SK-N-MC (cell line): ENCODE measurements at regions not wholly inside any gene's neighbourhood (a gene's known extent, or its start where the extent isn't known, plus 50 kb on each side); places are given as distances from the start of the nearest gene placed in this dataset.

Experiments used
- DNase-seq: peaks from one replicate; pipeline ENCODE4 v3.0.0-alpha.2; 2011; ENCODE audit warnings: low read depth, low spot score
- H3K27ac ChIP-seq: fragments of 200-600 bp; sonication (generic); 2 replicates; pipeline ENCODE4 v1.5.1; 2016; ENCODE audit warnings: mixed run types
- H3K36me3 ChIP-seq: fragments of 200-600 bp; sonication (generic); 2 replicates; pipeline ENCODE4 v1.6.1; 2017; ENCODE audit warnings: antibody characterized with exemption, low read length, mixed read lengths; ENCODE audit not compliant: insufficient read depth
- H3K4me3 ChIP-seq: fragments of 200-600 bp; sonication (generic); 2 replicates; pipeline ENCODE4 v1.5.1; 2016
- H3K9ac ChIP-seq: fragments of 200-600 bp; sonication (generic); 2 replicates; pipeline ENCODE4 v1.8.0; 2017; ENCODE audit warnings: mixed run types, mixed read lengths; ENCODE audit not compliant: insufficient read length
- H3K9me3 ChIP-seq: fragments of 200-600 bp; sonication (generic); 2 replicates; pipeline ENCODE4 v1.6.1; 2017; ENCODE audit warnings: low read depth, mild to moderate bottlenecking, antibody characterized with exemption, low read length, moderate library complexity, mixed read lengths
- EZH2 ChIP-seq: fragments of 200-600 bp; sonication (generic); IDR thresholded peaks from one replicate; pipeline ENCODE4 v1.6.1; 2017; ENCODE audit warnings: antibody characterized with exemption
- FOXP2 ChIP-seq: optimal IDR thresholded peaks from 2 replicates; pipeline ENCODE3; 2011; ENCODE audit warnings: mild to moderate bottlenecking, moderate library complexity; ENCODE audit not compliant: insufficient read depth; ENCODE audit errors: extremely low read length, control extremely low read depth
- POLR2AphosphoS5 ChIP-seq: IDR thresholded peaks from 2 replicates; pipeline ENCODE4 v1.6.1; 2012; ENCODE audit warnings: mild to moderate bottlenecking, low read depth, low read length, borderline replicate concordance

DNA sequence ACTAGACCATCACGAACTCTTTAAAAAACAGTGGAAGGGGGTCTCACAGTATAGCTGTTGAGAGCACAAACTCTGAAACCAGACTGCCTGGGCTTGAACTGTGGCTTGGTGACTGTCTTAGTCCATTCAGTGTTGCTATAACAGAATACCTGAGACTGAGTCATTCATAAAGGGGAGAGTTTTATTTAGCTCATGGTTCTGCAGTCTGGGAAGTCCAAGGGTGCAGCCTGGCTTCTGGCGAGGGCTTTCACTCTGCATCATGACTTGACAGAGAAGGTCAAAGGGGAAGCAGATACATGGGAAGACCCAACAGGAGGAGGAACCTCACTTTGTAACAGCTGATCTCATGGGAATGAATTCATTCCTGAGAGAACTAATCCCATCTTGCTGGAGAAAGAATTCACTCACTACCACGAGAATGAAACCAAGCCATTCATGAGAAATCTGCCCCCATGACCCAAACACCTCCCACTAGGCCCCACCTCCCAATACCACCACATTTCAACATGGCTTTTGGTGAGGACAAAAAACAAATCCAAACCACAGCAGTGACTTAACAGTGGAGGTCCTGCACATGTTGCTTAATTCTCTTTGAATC is 116.7 kb upstream of the STOX2 start:
- Histone ChIP-seq H3K27ac (no peak overlapping the region), H3K9ac (no peak overlapping the region), H3K4me3 (no peak overlapping the region), H3K36me3 (no peaks in the 10 kb centered on the region), H3K9me3 (no peaks in the 10 kb centered on the region)
- no peak for TF ChIP-seq POLR2AphosphoS5
- TF ChIP-seq FOXP2: no peak
- no peak for TF ChIP-seq EZH2
- DNase-seq: no peak

DNA sequence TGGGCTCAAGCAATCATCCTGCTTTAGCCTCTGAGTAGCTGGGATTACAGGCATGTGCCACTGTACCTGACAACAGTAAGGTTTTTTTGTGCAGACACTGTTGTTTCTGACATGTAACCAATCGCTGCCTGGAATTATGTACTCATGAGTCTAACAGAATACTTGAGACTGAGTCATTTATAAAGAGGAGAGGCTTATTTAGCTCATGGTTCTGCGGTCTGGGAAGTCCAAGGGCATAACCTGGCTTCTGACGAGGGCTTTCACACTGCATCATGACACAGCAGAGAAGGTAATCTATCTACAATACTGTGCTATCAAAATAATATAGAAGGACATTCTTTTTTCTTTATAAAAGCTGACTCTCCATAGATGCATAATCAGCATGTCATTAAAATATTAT is 115.5 kb upstream of the STOX2 start:
- TF ChIP-seq FOXP2 (no peak), EZH2 (no peak), POLR2AphosphoS5 (no peak)
- no peak for DNase-seq

GRCh38 chr4:183790661-183791060 is 114.4 kb upstream of the STOX2 start:
- H3K9ac ChIP-seq: no peak overlapping the region

More for the DNA sequence above, 115.5 kb upstream of the STOX2 start:
- Histone ChIP-seq H3K27ac (no peak overlapping the region), H3K36me3 (no peaks in the 10 kb centered on the region), H3K9ac (no peak overlapping the region), H3K4me3 (no peak overlapping the region), H3K9me3 (no peaks in the 10 kb centered on the region; the same call in 1 of the 2 replicates)

DNA sequence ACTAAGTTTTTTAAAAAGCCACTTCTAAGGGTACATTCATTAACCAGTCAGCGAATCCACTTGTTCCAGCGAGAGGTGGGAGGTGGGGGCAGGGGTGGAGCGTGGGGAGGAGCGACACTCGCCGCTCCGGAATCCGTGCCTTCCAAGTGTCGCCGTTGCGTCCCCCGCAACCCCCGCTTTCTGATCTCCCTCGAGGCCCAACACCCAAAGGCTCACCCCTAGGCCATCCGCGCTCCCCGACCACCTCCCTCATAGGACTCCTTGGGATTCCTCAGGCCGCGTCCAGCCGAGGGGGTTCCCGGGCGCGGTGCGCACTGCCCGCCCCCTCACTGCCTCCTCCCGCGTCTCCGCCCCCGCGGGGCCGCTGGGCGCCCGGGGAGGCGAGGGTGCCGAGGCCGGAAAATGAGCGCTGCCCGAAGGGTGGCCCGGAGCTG is 108.1 kb upstream of the STOX2 start:
- no peak overlapping the region for H3K27ac ChIP-seq
- H3K36me3 ChIP-seq: no peaks in the 10 kb centered on the region
- H3K4me3 ChIP-seq: peak overlapping the region; percentile 91
- H3K9me3 ChIP-seq: no peaks in the 10 kb centered on the region; the same call in 1 of the 2 replicates
- H3K9ac ChIP-seq: no peak overlapping the region
- DNase-seq: no peak
- TF ChIP-seq POLR2AphosphoS5 (no peak), FOXP2 (no peak), EZH2 (no peak)

More at GRCh38 chr4:183790661-183791060, 114.4 kb upstream of the STOX2 start:
- DNase-seq: no peak
- Histone ChIP-seq H3K9me3 (no peaks in the 10 kb centered on the region; the same call in 1 of the 2 replicates), H3K4me3 (no peak overlapping the region), H3K27ac (no peak overlapping the region), H3K36me3 (no peaks in the 10 kb centered on the region)
- no peak for TF ChIP-seq EZH2
- no peak for TF ChIP-seq FOXP2
- TF ChIP-seq POLR2AphosphoS5: no peak

- peak overlapping the region; percentile 91 for H3K4me3 ChIP-seq
- DNase-seq: no peak
- no peak overlapping the region for H3K27ac ChIP-seq
- H3K36me3 ChIP-seq: no peaks in the 10 kb centered on the region
- H3K9ac ChIP-seq: peak overlapping the region; percentile 67
- TF ChIP-seq POLR2AphosphoS5: no peak
- no peak for TF ChIP-seq EZH2
- TF ChIP-seq FOXP2: no peak
- H3K9me3 ChIP-seq: no peaks in the 10 kb centered on the region; the same call in 1 of the 2 replicates
These were observed 107.4 kb upstream of the STOX2 start for GRCh38 chr4:183797445-183798300.

GRCh38 chr4:183798301-183799253 is 106.5 kb upstream of the STOX2 start:
- Histone ChIP-seq H3K9ac (no peak overlapping the region), H3K9me3 (no peaks in the 10 kb centered on the region; the same call in 1 of the 2 replicates), H3K36me3 (no peaks in the 10 kb centered on the region), H3K27ac (no peak overlapping the region), H3K4me3 (peak overlapping the region; percentile 91)
- DNase-seq: no peak
- TF ChIP-seq EZH2: no peak
- TF ChIP-seq POLR2AphosphoS5: no peak
- no peak for TF ChIP-seq FOXP2

DNA sequence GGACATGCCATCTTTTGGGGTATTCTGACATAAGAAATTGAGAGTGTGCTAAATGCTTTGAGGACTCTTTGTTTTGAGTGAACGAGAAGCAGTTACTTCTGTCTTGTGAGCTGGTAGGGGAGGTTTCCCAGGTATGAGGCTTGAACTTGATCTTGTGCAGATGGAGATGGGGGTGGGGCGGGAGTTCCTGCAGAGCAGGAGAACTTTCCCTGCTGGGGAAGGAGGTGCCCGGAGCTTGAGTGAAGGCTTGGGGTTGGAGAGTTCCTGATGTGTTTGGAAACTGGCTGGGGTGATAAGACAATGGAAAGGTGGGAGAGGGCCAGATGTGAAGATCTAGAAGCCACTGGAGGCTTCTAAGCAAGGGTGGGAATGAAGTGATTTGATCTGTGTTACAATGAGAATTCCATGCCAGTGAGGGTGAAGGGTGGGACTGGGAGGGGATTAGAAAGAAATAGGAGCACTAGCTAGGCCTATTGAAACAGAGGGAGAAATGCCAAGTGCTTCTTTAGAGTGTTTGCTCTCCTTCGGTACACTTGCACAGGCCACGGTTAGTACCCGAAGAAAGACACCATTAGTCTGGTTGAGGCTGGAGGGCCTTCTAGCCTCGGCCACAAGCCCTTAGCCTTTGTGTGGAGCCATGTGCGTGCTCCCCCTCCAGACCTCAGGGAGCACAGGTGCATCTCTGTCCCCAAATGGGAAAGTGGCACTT is 103.5 kb upstream of the STOX2 start:
- Histone ChIP-seq H3K9me3 (no peaks in the 10 kb centered on the region), H3K4me3 (no peak overlapping the region), H3K27ac (no peak overlapping the region), H3K36me3 (no peaks in the 10 kb centered on the region), H3K9ac (no peak overlapping the region)
- no peak for TF ChIP-seq POLR2AphosphoS5
- no peak for TF ChIP-seq FOXP2
- no peak for TF ChIP-seq EZH2
- DNase-seq: no peak
